Right atrium auricular region (tissue), 2 donors: ENCODE measurements at regions not wholly inside any gene's neighbourhood (a gene's known extent, or its start where the extent isn't known, plus 50 kb on each side); places are given as distances from the start of the nearest gene placed in this dataset.

Experiments
- DNase-seq: peaks from one replicate; pipeline ENCODE4 v3.0.0-alpha.2; 2019; ENCODE audit warnings: low spot score
- H3K27ac ChIP-seq, 2 donors: fragments of 200-600 bp; sonication (generic); 1 replicate in 1 of 2; 2 replicates in 1 of 2; pipeline ENCODE4 v1.5.1; 2016 to 2019
- H3K27me3 ChIP-seq, 2 donors: fragments of 200-600 bp; sonication (generic); one replicate each; pipeline versions ENCODE4 v1.5.1 to v1.6.0; 2017 to 2019
- H3K36me3 ChIP-seq: fragments of 200-600 bp; sonication (generic); one replicate; pipeline ENCODE4 v1.5.1; 2016
- H3K4me1 ChIP-seq, 2 donors: fragments of 200-600 bp; sonication (generic); one replicate each; pipeline versions ENCODE4 v1.5.1 to v1.6.0; 2017 to 2019
- H3K4me3 ChIP-seq, 2 donors: fragments of 200-600 bp; sonication (generic); 1 replicate in 1 of 2; 2 replicates in 1 of 2; pipeline ENCODE4 v1.5.1; 2017 to 2019; ENCODE audit warnings: mild to moderate bottlenecking in 1 of 2, moderate library complexity in 1 of 2
- H3K9me3 ChIP-seq, 2 donors: fragments of 200-600 bp; sonication (generic); one replicate each; pipeline ENCODE4 v1.5.1; 2019
- CTCF ChIP-seq, 2 donors: fragments of 200-600 bp; sonication (generic); IDR thresholded peaks; one replicate each; pipeline ENCODE4 v1.5.1; 2019; ENCODE audit warnings: antibody characterized with exemption in 2 of 2

GRCh38 chr18:76144844-76145243 is 350.2 kb downstream of the ZNF516 start:
- H3K4me3 ChIP-seq: no peak overlapping the region
- no peak for TF ChIP-seq CTCF (IDR thresholded peaks at IDR 0.05)
- no peaks in the 10 kb centered on the region for H3K9me3 ChIP-seq
- DNase-seq: no peak
- H3K4me1 ChIP-seq: no peaks in the 10 kb centered on the region
- H3K27me3 ChIP-seq: no peaks in the 10 kb centered on the region
- H3K36me3 ChIP-seq: no peaks in the 10 kb centered on the region
- no peak overlapping the region for H3K27ac ChIP-seq

- Histone ChIP-seq H3K27me3 (no peaks in the 10 kb centered on the region), H3K4me3 (no peak overlapping the region), H3K27ac (no peak overlapping the region), H3K9me3 (no peaks in the 10 kb centered on the region), H3K36me3 (no peaks in the 10 kb centered on the region), H3K4me1 (no peaks in the 10 kb centered on the region)
- no peak for TF ChIP-seq CTCF (IDR thresholded peaks at IDR 0.05)
- DNase-seq: no peak
These were observed 352.4 kb downstream of the ZNF516 start for GRCh38 chr18:76142611-76143010.

- no peak for TF ChIP-seq CTCF (IDR thresholded peaks at IDR 0.05)
These were observed 355.2 kb downstream of the ZNF516 start for GRCh38 chr18:76139844-76140243.

GRCh38 chr18:76137216-76137615 is 357.8 kb downstream of the ZNF516 start:
- Histone ChIP-seq H3K27ac (no peak overlapping the region), H3K27me3 (no peaks in the 10 kb centered on the region), H3K36me3 (no peaks in the 10 kb centered on the region), H3K4me3 (no peak overlapping the region), H3K9me3 (no peaks in the 10 kb centered on the region), H3K4me1 (no peaks in the 10 kb centered on the region)
- DNase-seq: no peak
- TF ChIP-seq CTCF (IDR thresholded peaks at IDR 0.05): no peak

More at GRCh38 chr18:76139844-76140243, 355.2 kb downstream of the ZNF516 start:
- no peak overlapping the region for H3K27ac ChIP-seq
- DNase-seq: no peak
- H3K9me3 ChIP-seq: no peaks in the 10 kb centered on the region
- no peaks in the 10 kb centered on the region for H3K27me3 ChIP-seq
- H3K4me3 ChIP-seq: no peak overlapping the region
- no peaks in the 10 kb centered on the region for H3K4me1 ChIP-seq
- H3K36me3 ChIP-seq: no peaks in the 10 kb centered on the region

- Histone ChIP-seq H3K9me3 (no peaks in the 10 kb centered on the region), H3K36me3 (no peaks in the 10 kb centered on the region), H3K4me1 (no peaks in the 10 kb centered on the region), H3K4me3 (no peak overlapping the region), H3K27me3 (no peaks in the 10 kb centered on the region), H3K27ac (no peak overlapping the region)
- DNase-seq: no peak
- no peak for TF ChIP-seq CTCF (IDR thresholded peaks at IDR 0.05)
These were observed 358.3 kb downstream of the ZNF516 start for GRCh38 chr18:76136701-76137100.

- H3K4me3 ChIP-seq: no peak overlapping the region
- H3K4me1 ChIP-seq: no peaks in the 10 kb centered on the region
- no peaks in the 10 kb centered on the region for H3K9me3 ChIP-seq
- no peak for DNase-seq
- no peaks in the 10 kb centered on the region for H3K27me3 ChIP-seq
- H3K27ac ChIP-seq: no peak overlapping the region
- no peak for TF ChIP-seq CTCF (IDR thresholded peaks at IDR 0.05)
- H3K36me3 ChIP-seq: no peaks in the 10 kb centered on the region
These were observed 360.4 kb downstream of the ZNF516 start for GRCh38 chr18:76134628-76135027.
